Panc1 (cell line): ENCODE measurements at regions not wholly inside any gene's neighbourhood (a gene's known extent, or its start where the extent isn't known, plus 50 kb on each side); places are given as distances from the start of the nearest gene placed in this dataset.

Experiments
- POLR2AphosphoS5 ChIP-seq: IDR thresholded peaks from 2 replicates; pipeline ENCODE4 v1.6.1; 2012; ENCODE audit warnings: mild to moderate bottlenecking, low read depth, low read length, moderate library complexity
- SIN3A ChIP-seq: IDR thresholded peaks from 2 replicates; pipeline ENCODE4 v1.6.1; 2012; ENCODE audit warnings: low read depth, mild to moderate bottlenecking, low read length, moderate library complexity, borderline replicate concordance; ENCODE audit not compliant: insufficient read depth
- TF ChIP-seq, protein P1 (sequence below): fragments of 450-650 bp; IDR thresholded peaks from 2 replicates; pipeline ENCODE4 v1.5.1; 2017; ENCODE audit warnings: mild to moderate bottlenecking
- TF ChIP-seq, protein P2 (sequence below), 2 experiments: IDR thresholded peaks; 2 replicates each; pipeline ENCODE4 v1.6.1; 2011 to 2012; ENCODE audit warnings: low read depth in 2 of 2, control low read depth in 1 of 2, low read length in 1 of 2, mild to moderate bottlenecking in 1 of 2, moderate library complexity in 1 of 2; ENCODE audit not compliant: insufficient read depth in 1 of 2

DNA sequence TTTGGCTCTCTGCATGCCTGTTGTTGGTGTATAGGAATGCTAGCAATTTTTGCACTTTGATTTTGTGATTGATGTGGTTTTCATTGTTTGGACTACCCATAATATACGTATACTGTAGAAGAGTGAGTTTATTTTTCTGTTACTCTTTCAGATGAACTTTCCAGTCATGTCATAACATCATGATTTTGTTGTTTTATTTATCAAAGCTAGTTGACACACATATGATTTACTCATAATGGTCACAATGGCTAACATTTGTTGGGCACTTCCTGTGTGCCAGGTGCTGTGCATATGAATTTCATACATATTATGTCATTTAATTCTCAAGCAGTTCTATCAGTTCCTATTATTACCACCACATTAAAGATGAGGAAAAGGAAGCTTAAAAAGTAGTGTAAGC, 98.1 kb upstream of the GUCA2B start:
- TF ChIP-seq, protein P1, sequence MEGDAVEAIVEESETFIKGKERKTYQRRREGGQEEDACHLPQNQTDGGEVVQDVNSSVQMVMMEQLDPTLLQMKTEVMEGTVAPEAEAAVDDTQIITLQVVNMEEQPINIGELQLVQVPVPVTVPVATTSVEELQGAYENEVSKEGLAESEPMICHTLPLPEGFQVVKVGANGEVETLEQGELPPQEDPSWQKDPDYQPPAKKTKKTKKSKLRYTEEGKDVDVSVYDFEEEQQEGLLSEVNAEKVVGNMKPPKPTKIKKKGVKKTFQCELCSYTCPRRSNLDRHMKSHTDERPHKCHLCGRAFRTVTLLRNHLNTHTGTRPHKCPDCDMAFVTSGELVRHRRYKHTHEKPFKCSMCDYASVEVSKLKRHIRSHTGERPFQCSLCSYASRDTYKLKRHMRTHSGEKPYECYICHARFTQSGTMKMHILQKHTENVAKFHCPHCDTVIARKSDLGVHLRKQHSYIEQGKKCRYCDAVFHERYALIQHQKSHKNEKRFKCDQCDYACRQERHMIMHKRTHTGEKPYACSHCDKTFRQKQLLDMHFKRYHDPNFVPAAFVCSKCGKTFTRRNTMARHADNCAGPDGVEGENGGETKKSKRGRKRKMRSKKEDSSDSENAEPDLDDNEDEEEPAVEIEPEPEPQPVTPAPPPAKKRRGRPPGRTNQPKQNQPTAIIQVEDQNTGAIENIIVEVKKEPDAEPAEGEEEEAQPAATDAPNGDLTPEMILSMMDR = no peak
- TF ChIP-seq POLR2AphosphoS5 (no peak), SIN3A (no peak)
- TF ChIP-seq, protein P2, sequence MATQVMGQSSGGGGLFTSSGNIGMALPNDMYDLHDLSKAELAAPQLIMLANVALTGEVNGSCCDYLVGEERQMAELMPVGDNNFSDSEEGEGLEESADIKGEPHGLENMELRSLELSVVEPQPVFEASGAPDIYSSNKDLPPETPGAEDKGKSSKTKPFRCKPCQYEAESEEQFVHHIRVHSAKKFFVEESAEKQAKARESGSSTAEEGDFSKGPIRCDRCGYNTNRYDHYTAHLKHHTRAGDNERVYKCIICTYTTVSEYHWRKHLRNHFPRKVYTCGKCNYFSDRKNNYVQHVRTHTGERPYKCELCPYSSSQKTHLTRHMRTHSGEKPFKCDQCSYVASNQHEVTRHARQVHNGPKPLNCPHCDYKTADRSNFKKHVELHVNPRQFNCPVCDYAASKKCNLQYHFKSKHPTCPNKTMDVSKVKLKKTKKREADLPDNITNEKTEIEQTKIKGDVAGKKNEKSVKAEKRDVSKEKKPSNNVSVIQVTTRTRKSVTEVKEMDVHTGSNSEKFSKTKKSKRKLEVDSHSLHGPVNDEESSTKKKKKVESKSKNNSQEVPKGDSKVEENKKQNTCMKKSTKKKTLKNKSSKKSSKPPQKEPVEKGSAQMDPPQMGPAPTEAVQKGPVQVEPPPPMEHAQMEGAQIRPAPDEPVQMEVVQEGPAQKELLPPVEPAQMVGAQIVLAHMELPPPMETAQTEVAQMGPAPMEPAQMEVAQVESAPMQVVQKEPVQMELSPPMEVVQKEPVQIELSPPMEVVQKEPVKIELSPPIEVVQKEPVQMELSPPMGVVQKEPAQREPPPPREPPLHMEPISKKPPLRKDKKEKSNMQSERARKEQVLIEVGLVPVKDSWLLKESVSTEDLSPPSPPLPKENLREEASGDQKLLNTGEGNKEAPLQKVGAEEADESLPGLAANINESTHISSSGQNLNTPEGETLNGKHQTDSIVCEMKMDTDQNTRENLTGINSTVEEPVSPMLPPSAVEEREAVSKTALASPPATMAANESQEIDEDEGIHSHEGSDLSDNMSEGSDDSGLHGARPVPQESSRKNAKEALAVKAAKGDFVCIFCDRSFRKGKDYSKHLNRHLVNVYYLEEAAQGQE (IDR thresholded peaks at IDR 0.05; ENCODE audit: insufficient read depth in 1 of 2, low read depth in 2 of 2, low read length in 1 of 2) = no peak
